HuH-7 (cell line): ENCODE measurements at regions not wholly inside any gene's neighbourhood (a gene's known extent, or its start where the extent isn't known, plus 50 kb on each side); places are given as distances from the start of the nearest gene placed in this dataset.

Experiments
- DNase-seq: peaks from one replicate; pipeline ENCODE4 v3.0.0; 2011; ENCODE audit warnings: low spot score

DNA sequence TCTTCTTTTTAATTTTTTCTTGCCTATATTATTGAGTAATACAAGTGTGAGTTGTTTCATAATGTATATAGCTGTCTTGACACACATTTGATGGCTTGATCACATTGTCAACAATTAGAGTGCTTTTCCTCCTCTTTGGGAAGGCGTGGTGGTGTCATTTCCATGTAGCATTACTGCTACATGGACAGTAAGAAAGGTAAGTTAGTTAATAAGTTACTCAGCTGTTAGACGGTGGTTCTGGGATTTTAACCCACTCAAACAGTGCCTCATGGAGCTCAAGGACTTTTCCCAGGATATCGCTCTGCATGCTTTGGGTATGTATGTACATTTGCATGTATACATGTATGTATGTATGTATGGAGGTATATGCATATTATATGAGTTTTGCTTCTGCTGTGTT, 94.6 kb downstream of the HAPSTR1 start:
- DNase-seq = no peak

DNA sequence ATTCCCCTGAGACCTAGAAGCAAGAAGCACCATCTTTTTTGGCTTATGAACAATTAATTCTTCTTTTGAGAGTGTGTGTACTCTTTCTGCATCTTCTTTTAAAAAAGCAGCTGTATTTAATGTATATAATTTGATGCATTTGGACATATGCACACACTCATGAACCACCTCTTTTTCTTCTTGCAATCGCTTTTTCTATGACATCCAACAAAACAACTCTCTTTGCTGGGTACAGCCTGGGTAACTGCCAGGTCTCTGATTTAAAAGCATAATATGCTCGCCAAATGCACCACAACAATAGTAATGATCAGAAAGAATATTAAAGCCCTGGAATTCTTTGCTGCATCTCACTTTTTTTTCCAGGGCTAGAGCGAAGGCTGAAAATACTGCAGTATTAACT, 97.3 kb downstream of the HAPSTR1 start:
- no peak for DNase-seq

DNA sequence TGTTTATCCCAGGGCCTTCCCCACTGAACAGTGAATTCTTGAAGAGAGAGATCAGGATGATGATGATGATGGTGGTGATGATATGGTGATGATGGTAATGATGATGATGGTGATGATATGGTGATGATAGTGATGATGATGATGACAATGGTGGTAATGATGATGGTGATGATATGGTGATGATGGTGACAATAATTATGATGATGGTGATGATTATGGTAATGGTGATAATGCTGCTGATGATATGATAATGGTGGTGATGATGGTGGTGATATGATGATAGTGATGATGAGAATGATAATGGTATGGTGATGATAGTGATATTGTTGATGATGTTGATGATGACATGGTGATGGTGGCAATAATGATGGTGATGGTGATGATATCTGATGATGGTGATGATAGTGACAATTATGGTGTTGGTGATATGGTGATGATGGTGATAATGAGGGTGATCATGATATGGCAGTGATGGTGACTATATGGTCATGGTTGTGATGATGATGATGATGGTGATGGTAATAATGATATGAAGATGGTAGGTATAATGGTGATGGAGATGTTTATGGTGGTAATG, 99.9 kb downstream of the HAPSTR1 start:
- no peak for DNase-seq

DNA sequence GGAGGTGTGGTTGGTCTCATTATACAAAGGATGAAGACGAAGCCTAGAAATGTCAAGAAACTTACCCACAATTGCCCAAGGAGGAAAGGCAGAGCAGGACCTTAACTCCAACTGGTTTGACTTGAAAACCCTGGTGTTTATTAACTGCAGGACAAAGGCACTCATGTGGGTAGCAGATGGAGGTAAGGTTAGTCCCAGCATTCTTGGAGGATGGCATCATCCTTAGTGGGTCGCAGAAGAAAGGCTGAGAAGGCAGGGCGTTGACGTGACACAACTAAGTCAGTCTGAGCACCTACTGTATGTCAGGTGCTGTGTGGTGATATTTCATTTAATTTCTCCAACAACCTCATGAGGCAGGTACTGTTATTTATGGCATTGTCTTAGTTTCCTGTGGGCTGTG, 101.3 kb downstream of the HAPSTR1 start:
- DNase-seq = no peak

DNA sequence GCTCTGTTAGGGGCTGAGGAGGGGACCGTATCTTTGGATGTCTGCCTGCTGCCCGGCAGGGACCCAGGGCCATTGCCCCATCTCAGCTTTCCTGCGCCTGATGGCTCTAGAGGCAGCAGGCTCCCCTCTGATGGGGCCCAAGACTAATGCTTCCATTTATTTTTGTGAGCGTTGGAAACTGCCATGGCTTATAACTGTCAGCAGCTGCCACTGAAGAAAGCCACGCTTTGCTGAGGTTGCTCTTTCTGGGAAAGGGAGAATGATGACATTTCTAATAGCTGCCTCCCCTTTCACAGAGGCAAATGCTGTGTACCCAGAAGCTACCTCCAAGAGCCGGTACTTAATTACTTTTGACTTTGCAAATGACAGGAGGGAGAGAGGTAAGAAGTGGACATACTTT, 103.8 kb downstream of the HAPSTR1 start:
- DNase-seq = no peak

DNA sequence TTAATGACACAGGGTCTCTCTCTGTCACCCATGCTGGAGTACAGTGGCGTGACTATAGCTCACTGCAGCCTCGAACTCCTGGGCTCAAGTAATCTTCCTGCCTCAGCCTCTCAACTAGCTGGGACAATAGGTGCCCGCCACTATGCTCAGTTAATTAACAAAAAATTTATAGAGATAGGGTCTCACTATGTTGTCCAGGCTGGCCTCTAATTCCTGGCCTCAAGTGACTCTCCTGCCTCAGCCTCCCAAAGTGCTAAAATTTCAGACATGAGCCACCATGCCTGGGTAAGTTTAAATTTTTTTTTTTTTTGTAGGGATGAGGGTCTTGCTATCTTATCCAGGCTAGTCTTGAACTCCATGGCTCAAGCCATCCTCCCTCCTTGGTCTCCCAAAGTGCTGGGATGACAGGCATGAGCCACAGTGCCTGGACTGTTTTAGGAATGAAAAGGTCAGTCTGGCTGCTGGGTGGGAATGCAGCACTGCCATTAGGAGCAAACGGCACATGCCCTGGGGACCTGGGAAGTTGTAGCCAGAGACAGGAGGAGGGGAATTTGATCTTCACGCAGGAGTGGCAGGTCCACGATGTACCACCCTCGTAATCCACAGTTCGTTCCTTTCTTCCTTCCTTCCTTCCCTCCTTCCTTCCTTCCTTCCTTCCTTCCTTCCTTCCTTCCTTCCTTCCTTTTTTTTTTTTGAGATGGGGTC, 106.7 kb downstream of the HAPSTR1 start:
- DNase-seq = no peak

DNA sequence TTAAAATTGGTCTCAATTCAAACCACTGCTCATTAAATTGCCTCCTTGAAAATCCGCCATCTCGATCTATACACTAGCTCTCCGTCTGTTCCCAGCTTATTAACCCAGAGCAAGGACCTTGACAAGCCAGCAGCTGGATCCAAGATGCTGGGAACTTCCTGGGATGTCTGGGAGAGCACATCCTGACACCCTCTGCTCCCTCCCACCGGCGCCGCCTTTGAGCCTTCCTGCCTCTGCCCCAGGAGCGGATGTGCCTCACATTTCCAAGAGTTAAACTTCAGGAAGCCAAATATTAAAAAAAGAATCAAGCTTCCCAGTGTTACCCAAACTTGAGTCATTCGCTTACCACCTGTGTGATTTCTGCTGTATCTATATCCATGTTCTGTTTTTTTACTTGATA, 107.9 kb downstream of the HAPSTR1 start:
- DNase-seq = no peak

DNA sequence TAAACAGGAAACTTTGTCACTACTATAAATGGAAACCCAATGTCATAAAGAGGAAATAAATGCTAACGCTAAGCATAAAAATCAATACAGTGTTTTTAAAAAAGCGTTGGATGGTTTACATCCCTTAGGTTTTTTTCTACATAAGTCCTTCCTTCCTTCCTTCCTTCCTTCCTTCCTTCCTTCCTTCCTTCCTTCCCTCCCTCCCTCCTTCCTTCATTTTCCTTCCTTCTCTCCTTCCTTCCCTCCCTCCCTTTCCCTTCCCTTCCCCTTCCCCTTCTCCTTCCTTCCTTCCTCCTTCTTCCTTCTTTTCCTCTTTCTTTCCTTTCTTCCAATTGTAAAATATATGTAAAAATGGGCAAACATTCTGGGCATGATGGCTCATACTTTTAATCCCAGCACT, 108.3 kb downstream of the HAPSTR1 start:
- DNase-seq = no peak

DNA sequence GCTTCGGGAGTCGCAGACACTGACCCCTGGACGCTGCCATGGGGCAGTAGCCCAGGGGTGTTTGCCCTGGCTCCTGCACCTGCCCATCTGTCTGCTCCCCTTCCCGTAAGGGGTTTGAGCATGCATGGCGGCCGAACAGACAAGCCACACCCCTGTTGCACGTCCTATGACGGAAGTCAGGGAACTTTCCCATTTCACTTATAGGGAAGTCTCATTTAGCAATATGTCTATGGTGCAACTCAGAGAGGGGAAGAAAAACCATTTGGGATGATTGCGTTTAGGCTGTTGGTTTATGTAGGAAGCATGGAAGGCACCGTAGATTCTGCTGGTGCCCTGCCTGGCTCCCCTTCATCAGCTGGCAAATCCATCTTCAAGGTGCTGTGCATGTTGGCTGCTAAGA, 112.5 kb downstream of the HAPSTR1 start:
- DNase-seq = no peak

DNA sequence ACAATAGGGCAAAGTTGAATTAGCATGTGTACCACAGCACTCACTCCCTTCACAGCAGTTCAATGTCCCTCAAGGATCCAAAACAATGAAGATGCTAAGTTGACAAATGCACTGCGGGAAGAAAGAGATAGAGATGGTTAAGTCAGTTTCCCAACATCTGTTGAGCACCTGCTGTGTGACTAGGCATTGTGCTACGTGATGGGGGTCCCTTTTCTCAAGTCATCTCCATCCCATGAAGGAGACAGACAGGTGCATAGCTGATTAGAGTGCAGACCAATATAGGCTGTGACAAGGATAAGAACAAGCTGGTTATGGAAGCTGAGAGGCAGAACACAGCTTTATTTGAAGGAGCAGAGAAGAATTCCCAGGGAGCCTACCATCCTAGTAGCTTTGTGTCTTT, 114.2 kb downstream of the HAPSTR1 start:
- DNase-seq = no peak

DNA sequence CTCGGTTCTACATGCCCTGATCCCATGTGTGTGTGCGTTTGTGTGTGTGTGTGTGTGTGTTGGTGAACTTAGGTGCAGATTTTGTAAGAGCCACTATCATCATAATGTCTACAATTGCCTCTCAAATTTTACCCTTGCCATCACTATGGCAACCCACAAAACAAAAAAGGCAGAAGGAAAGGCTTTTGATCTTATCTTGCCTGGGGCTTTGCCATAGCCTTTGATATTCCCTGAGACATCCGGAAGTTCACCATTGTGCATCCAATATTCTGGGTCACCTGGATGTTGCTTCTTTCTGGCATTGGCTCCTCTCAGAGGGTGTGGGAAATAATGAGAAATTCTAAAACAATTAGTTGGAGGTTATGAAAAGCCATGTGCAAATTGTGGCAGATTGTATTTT, 114.7 kb downstream of the HAPSTR1 start:
- DNase-seq = no peak

DNA sequence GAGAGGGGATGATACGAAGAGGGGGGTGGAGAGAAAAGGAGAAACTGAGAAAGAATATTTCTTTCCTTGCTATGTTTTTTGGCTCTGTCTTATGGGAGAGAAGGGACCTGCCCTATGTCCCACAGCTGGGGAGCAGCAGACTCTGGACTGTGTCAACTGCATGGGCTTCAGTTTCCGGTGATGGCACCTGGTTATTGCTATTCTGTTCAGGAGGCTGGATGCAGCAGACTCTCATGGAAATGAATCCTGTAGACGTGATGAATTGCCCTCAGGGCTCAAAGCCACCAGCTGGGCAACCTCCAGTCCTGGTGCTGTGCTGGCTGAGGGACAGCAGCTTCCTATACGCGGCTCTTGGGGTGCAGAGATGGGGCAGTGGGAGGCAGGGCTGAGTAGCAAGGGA, 121.2 kb downstream of the HAPSTR1 start:
- DNase-seq = no peak

DNA sequence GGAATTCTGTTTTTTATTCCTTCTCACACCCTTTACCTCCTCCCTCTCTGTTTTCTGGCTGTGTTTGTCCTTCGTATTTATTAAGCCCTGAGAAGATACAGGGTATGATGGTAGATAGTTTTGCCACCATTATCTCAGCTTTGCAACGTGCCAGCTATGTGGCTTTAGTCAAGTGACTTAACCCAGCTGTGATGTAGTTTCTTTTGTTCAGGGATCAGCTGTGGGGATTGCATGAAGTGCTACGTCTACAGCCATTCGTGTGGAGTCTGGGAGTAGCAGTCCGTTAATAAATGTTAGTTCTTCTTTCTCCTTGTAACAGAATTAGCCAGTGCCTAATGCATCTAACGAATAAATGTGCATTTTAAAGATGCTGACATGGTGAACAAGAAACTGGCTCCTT, 128.4 kb downstream of the HAPSTR1 start:
- DNase-seq = no peak

DNA sequence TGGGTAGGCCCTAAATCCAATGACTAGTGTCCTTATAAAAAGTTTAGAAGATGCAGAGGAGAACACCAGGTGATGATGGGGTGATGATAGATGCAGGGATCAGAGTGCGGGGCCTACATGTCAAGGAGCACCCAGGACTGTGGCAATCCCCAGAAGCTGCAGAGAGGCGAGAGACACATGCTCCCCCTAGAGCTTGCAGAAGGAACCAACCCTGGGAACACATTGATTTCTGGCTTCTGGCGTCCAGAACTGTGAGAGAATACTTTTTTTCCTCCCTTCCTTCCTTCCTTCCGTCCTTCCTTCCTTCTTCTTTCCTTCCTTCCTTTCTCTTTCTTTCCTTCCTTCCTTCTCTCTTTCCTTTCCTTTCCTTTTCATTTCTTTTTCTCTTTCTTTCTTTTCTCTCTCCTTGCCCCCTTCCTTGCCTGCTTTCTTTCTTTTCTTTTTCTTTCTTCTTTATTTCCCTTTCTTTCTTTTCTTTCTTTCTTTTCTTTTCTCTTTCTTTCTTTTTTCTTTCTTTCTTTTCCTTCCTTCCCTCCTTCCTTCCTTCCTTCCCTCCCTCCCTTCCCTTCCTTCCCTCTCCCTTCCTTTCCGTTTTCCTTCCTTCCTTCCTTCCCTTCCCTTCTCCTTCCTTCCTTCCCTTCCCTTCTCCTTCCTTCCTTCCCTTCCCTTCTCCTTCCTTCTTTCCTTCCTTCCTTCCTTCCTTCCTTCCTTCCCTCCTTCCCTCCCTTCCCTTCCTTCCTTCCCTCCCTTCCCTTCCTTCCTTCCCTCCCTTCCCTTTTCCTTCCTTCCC, 134.3 kb downstream of the HAPSTR1 start:
- DNase-seq = peak; percentile 40

DNA sequence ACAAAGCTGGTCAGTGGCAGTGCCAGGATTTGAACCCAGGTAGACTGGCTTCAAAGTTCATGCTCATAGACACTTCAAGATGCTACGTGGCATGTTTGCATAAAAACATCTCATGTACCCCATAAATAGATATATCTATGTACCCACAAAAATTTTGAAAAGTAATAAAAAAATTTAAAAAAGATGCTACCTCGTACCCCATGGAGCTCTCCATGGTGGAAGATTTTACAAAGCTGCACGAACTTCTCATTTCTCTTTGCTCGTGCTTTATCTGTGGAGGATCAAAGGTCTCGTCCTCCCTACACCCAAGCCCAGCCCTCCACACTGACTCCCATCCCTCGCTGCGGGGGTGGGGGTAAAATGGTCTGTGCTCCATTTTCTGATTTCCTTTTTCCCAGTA, 135.5 kb downstream of the HAPSTR1 start:
- no peak for DNase-seq

DNA sequence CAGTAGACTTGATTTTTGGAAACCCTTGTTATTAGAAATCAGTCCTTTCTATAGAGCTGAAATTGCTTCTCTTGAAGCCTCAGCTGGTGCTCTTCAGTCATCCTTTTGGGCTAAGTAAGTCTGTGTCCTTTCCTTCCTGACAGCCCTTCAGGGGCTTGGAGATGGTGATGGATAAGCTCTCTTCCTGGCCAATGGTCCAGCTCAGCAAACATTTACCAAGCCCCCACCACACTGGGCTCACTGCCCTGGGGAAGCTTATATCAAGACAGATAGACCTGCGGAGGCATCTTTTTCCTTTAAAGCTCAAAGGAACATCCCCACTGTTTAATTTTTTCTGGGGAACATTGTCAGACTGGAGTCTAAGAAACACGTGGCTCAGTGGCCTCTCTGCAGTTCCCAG, 139.6 kb downstream of the HAPSTR1 start:
- DNase-seq = no peak

DNA sequence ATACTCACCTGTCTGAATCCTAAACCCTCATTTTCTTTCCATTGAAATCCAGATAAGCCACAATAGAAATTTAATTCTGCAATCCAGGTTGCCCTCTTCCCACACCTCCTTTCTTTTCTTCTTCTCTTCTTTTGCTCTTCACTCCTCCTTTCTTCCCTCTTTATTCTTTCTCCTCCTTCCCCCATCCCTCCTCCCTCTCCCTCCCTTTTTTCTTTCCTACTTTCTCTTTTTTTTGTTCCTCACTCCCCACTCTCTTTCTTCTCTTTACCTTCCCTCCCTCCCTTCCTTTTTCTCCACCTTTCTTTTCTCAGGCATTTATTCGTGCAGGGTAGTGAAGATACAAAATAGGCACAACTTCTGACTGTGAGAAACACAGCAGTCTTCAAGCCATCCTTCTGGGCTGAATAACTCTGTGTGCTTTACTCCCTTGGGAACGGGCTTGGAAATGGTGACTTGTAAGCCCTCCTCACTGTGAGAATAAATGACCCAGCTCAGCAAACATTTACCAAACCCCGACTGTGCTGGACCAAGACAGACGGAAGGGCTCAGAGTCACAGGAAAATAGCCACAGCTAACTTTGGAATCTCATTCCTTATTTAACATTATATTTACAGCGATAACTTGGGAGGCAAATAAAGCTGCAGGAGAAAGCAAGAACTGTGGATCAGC, 140.8 kb downstream of the HAPSTR1 start:
- no peak for DNase-seq

DNA sequence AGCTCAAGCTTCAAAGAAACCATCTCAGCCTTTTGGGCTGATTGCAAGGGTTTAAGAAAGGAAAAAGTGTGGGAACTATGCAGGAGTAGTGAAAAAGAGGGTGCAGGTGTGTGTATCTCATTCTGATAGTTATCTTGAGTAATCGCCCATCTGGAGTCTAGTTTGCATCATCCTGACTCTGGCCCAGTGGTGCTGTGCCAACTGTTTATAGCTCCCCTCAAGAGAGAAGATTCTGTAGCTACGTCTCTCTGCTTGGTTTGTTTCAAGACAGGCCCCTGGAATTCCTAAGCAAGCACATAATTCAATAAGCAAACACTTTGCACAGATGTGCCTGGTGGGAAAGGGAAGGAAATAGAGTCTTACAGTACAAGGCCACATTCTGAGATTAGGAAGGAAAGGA, 144.4 kb downstream of the HAPSTR1 start:
- DNase-seq = no peak

DNA sequence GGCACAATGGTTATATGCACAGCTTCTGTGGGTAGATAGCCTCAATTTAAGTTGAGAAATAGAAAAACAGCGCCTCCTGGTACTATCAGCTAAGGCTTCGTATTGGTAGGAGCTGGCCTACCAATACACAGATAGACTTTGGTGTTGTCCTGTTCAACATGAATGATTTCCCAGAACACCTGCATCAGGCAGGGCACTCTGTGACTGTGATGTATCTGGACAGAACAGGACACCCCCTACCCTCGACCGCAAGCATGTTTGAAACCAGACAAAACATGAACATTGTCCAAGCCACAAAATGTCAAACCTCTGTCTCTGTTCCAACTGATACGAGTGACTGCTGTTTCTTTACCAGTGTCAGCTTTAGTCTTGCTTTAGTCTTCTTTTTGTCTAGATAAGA, 144.9 kb downstream of the HAPSTR1 start:
- DNase-seq = no peak

DNA sequence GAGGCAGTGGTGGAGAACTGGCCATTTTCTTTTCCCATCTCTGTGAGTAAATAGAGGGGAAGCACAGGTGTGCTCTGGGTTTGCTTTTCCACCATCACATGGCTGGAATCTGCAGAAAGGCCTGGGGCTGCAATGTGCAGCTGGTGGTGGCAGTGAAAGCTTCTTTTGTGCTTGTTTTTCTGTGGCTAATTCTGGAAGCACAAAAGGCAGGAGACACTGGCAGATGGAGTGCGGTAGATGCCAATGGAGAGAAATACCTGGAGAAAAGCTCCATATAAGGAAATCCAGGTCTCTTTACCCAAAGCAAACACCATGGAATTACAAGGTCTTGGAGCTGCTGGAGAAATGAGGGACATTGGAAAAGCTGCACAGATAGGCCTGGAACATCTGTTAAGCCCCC, 146.9 kb downstream of the HAPSTR1 start:
- no peak for DNase-seq

DNA sequence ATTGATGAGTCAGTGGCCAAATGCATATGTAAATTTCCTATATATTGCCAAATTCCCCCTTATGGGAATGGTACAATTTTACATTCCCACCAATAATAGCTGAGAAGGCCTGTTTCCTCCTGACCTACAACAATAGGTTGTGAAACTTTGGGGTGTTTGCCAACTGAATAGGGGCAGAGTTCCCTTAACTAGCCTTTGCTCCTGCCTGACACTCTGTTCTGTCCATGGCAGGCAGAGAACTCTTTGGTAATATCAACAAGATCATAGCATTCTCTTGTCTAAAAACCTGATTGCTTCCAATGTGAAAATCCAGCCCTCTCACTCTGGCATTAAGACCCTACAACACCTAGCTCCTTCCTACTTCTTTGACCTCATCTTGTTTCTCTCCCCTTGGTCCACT, 149.7 kb downstream of the HAPSTR1 start:
- DNase-seq = no peak

DNA sequence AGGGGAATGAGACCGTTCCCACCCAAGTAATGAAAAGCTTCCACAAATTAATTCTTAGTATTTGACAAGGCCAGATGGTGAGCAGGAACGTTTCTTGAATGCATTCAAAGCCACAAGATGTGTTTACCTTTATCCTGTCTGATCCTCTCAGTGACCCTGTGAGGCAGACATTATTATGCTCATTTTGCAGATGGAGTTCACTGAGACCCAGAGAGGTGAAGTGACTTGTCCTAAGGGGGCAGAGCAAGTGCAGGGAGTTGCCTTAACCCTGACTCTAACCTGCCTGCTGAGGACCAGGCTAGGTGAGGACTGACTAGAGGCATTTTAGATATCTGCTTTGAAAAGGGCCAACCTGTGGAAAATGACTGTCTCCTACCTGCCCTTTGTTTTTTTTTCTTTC, 156.7 kb downstream of the HAPSTR1 start:
- no peak for DNase-seq

DNA sequence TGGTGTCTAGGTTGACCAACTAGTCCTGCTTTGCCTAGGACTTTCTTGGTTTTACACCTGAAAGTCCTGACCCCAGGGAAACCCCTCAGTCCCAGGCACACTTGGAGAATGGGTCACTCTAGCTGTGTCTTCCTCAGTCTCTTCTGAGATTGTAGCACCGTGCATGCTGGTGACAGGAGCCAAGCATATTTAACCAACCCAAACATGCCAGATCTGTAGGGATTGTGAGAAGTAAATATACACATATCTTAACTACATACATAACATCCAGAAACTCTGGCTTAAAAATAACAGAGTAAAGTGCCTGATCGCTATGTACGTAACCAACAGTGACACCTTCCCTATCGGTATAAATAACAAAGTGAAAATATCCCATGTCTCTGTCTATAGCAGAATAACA, 158.1 kb downstream of the HAPSTR1 start:
- no peak for DNase-seq
